Adrenal gland (tissue), 5 donors: ENCODE measurements at regions not wholly inside any gene's neighbourhood (a gene's known extent, or its start where the extent isn't known, plus 50 kb on each side); places are given as distances from the start of the nearest gene placed in this dataset.

ENCODE experiments used
- CTCF ChIP-seq, 6 experiments: fragments of 450-650 bp in 4 of 6; fragments of 200-600 bp in 2 of 6; sonication (generic) in 1 of 6; IDR thresholded peaks; 1 replicate in 5 of 6; 2 replicates in 1 of 6; pipeline versions ENCODE4 v1.5.1 to v1.8.0; 2016 to 2021; ENCODE audit warnings: antibody characterized with exemption in 6 of 6, mild to moderate bottlenecking in 2 of 6, moderate library complexity in 1 of 6
- POLR2A ChIP-seq, 2 donors: fragments of 450-650 bp; IDR thresholded peaks; one replicate each; pipeline ENCODE4 v1.6.1; 2017; ENCODE audit warnings: antibody characterized with exemption in 2 of 2, mild to moderate bottlenecking in 2 of 2, moderate library complexity in 1 of 2
- donor health status: DM: no; HTN: no; CAD: no.

GRCh38 chr18:29652797-29653196 lies 1389.7 kb downstream of the DSC3 start:
- TF ChIP-seq CTCF (IDR thresholded peaks at IDR 0.05) = no peak
- TF ChIP-seq POLR2A (IDR thresholded peaks at IDR 0.05) = no peak
